GM18517 (cell line): ENCODE measurements at regions not wholly inside any gene's neighbourhood (a gene's known extent, or its start where the extent isn't known, plus 50 kb on each side); places are given as distances from the start of the nearest gene placed in this dataset.

ENCODE experiments used
- ATAC-seq: cut with Tn5 transposase; IDR thresholded peaks from one replicate; pipeline ENCODE4 v1.9.1; 2021; ENCODE audit warnings: mild to moderate bottlenecking, moderate library complexity; ENCODE audit not compliant: unreplicated experiment

DNA sequence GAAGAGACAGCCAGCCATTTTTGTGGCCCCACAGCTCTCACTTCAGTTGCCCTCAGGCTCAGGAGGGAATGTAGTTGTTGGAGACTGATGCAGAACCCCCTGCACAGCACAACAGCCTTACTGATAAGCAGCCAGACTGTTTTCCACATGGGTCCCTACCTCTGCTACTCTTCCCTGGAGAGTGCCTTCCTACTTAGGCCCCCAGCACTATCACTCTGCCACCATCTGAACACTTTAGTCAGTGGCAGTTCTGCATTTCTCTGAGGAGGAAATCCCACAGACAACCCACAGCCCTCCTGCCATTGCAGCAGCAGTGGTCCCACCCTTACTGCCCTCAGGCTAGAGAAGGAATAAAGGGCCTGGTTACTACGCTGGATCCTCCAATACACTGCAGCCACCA is 61.8 kb upstream of the PTPRD start:
- ATAC-seq = no peak

- no peak for ATAC-seq
Observed at GRCh38 chr9:10678010-10678409, 65.2 kb upstream of the PTPRD start.

- ATAC-seq = no peak
Observed at GRCh38 chr9:10678790-10679189, 66.0 kb upstream of the PTPRD start.

GRCh38 chr9:10686943-10687342 is 74.1 kb upstream of the PTPRD start:
- ATAC-seq = no peak

- no peak for ATAC-seq
Observed at GRCh38 chr9:10690546-10690945, 77.7 kb upstream of the PTPRD start.

GRCh38 chr9:10697044-10697443 is 84.2 kb upstream of the PTPRD start:
- no peak for ATAC-seq

- no peak for ATAC-seq
Observed at GRCh38 chr9:10700291-10700690, 87.5 kb upstream of the PTPRD start.

GRCh38 chr9:10700915-10701314 is 88.1 kb upstream of the PTPRD start:
- ATAC-seq = no peak

DNA sequence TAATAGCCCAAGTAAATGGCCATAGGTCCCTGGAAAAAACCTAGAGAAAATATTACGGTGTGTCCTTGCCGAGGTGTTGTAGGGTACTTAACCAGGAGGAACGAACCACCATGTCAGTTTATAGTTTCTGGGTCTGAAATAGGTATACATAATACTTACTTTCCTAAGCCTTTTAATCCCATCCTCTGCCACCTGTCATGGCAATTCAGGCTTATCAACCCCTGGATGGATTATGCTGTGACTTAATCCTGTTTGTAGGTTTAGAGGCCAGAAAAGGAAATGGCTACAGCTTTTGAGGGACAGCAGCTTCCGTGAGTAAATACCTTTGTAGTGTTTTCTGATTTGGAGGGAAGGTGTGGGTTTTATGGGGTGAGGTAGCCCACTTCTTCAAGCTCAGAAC is 89.1 kb upstream of the PTPRD start:
- no peak for ATAC-seq

- no peak for ATAC-seq
Observed at GRCh38 chr9:10703139-10703538, 90.3 kb upstream of the PTPRD start.

DNA sequence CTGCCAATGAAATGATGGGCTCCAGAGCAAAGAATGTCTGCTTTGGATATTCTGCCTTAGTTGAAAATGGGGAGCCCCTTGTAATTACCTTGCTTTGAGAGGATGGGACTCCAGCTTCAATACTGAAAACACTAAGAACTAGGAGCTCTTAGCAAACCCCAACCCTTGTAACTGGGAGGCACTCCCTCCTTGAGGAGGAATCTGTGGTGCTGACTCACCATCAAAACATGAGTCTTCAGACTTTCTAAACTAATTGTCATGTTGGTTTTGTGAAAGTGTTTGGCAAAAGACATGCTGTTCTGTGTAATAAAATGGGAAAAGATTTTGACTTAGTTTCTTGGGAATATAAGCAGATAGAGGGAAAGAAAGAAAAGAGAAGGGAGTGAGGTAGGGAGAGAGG is 91.9 kb upstream of the PTPRD start:
- no peak for ATAC-seq

GRCh38 chr9:10705383-10705782 is 92.6 kb upstream of the PTPRD start:
- no peak for ATAC-seq

- no peak for ATAC-seq
Observed at GRCh38 chr9:10706788-10707187, 94.0 kb upstream of the PTPRD start.

- ATAC-seq = no peak
Observed at GRCh38 chr9:10721301-10721700, 108.5 kb upstream of the PTPRD start.

DNA sequence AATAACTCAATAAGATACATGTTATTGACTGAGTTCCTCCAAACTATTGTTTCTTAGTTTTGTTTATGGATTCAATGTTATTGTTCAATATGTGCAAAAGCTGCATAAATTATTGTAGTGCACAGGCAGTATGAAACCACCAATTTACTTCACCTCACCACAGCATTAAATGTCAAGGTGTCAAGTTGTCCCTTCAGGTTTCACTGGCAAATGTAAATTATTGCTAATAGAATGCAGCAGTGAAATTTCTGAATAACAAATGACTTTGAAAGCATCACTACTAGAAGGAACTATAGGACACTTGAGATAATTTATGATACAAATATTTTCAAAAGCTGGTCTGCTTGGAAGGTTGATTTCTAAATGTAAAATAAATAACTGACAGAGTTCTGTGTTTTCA is 116.4 kb upstream of the PTPRD start:
- ATAC-seq = no peak

DNA sequence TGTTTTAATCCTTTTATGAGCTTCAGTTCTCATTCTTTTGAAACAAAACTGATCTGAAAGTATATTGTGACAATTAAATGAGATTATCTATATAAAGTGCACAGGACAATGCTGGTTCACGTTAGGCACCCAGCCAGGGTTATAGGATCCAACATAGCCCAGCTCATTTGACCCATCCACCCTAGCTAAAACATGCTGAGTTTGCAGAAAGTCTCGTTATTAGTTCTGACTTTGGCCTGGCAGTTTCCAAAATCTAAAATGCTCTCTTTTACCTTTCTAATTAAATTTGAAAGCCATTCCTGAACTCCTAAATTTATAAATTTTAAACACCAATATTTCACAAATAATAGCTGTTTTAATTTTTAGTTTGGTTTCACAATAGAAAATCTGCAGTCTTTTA is 131.9 kb upstream of the PTPRD start:
- no peak for ATAC-seq

DNA sequence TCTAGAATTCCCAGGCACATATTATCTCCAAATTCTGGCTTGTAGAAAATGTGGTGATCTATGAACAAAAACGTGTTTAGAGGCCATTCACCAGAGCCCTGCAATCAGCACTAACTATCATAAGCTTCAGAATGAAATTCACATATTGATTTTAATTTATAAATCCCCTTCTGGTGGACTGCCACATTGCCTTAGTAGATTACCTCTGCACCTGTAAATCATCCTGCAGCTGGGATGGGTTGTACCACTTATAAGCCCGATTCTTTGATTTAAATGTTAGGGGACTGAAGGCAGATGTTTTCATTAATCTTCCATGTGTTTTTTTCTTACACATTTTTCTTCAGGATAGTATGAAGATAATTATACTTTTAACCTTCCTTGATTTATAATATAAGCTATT is 140.7 kb upstream of the PTPRD start:
- no peak for ATAC-seq

GRCh38 chr9:10764481-10764880 is 151.7 kb upstream of the PTPRD start:
- no peak for ATAC-seq

DNA sequence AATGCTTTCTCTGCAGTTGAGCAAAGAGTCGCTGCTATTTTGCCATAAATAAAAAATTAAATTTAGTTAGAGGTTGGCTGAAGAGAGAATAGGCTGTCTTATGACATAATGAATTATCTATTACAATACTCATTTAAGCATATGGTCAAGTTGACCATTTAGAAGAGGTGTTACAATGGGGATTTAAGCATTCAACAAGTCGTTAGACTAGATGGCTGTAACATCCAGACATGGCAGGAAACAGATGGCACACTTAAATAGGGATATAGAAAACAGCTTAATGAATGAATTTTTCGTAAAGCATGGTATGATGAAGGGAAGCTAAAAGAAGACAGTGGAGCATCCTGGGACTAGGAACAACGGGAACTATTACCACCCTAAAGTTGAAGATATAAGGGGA is 160.3 kb upstream of the PTPRD start:
- ATAC-seq = no peak

- no peak for ATAC-seq
Observed at GRCh38 chr9:10774051-10774450, 161.2 kb upstream of the PTPRD start.

GRCh38 chr9:10785255-10785654 is 172.5 kb upstream of the PTPRD start:
- ATAC-seq = no peak

DNA sequence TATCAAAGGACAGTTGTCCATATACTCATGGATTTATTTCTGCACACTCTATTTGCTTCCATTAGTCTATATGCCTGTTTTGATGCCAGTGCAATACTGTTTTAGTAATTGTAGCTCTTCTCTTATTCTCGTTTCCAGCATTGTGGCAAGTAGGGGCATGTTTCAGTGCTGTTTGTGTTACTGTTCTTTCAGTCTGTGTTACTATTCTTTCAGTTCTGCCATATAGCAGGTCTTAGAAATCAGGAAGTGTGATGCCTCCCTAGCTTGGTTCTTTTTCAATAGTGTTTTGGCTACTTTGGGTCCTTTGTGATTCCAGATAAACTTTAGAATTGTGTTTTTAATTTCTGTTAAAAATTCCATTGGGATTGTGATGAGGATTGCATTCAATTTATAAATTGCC is 180.5 kb upstream of the PTPRD start:
- ATAC-seq = no peak

DNA sequence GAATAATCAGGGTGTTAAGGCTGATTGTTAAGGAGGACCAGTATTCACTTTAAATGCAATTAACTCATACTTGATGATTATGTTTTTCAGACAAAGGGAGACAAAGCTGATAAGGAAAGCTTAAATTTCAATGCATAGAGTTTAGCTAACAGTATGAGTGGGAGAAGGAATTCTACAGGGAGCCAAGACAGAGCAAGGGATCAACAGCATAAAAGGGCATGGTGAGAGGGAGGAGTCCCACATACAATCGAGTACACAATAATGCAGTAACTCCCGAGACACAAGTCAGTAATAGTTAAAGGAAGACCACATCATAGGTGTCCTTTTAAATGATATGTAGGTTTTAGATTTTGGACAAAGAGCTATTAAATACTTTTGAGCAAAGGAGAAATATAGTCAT is 191.7 kb upstream of the PTPRD start:
- ATAC-seq = no peak

- no peak for ATAC-seq
Observed at GRCh38 chr9:10806868-10807267, 194.1 kb upstream of the PTPRD start.
